ENCODE measurements at regions not wholly inside any gene's neighbourhood (a gene's known extent, or its start where the extent isn't known, plus 50 kb on each side); places are given as distances from the start of the nearest gene placed in this dataset.

- intact Hi-C loops (cut with micrococcal nuclease) = no loop called here
- H3K4me1 Mint-ChIP-seq = no peaks in the 10 kb centered on the region
- H3K9me3 Mint-ChIP-seq = peaks cover 2% of the 10 kb centered on the region
- no peaks in the 10 kb centered on the region for H3K27me3 Mint-ChIP-seq
- POLR2A ChIA-PET = no interaction called here
- DNase-seq = no peak
- H3K36me3 Mint-ChIP-seq (ENCODE audit: low read depth) = no peaks in the 10 kb centered on the region
- no peak for ATAC-seq (ENCODE audit: low read depth)
- H3K4me3 Mint-ChIP-seq = no peak overlapping the region
- TF ChIP-seq, protein P1, sequence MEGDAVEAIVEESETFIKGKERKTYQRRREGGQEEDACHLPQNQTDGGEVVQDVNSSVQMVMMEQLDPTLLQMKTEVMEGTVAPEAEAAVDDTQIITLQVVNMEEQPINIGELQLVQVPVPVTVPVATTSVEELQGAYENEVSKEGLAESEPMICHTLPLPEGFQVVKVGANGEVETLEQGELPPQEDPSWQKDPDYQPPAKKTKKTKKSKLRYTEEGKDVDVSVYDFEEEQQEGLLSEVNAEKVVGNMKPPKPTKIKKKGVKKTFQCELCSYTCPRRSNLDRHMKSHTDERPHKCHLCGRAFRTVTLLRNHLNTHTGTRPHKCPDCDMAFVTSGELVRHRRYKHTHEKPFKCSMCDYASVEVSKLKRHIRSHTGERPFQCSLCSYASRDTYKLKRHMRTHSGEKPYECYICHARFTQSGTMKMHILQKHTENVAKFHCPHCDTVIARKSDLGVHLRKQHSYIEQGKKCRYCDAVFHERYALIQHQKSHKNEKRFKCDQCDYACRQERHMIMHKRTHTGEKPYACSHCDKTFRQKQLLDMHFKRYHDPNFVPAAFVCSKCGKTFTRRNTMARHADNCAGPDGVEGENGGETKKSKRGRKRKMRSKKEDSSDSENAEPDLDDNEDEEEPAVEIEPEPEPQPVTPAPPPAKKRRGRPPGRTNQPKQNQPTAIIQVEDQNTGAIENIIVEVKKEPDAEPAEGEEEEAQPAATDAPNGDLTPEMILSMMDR (IDR thresholded peaks at IDR 0.05) = no peak
- CTCF ChIA-PET = no interaction called here
- H3K27ac Mint-ChIP-seq = no peak overlapping the region
Measured at GRCh38 chr12:115424003-115424402, 740.0 kb upstream of the TBX3 start.

- intact Hi-C loops (cut with micrococcal nuclease) = no loop called here
- Mint-ChIP-seq H3K36me3 (ENCODE audit: low read depth) (no peaks in the 10 kb centered on the region), H3K4me1 (no peaks in the 10 kb centered on the region), H3K27ac (no peak overlapping the region), H3K9me3 (peaks cover 2% of the 10 kb centered on the region), H3K4me3 (no peak overlapping the region), H3K27me3 (no peaks in the 10 kb centered on the region)
- DNase-seq (no peak), ATAC-seq (ENCODE audit: low read depth) (no peak)
- CTCF ChIA-PET = no interaction called here
- POLR2A ChIA-PET = no interaction called here
- TF ChIP-seq, protein P1 (IDR thresholded peaks at IDR 0.05) = no peak
Measured at GRCh38 chr12:115423546-115423987, 739.6 kb upstream of the TBX3 start.

- Mint-ChIP-seq H3K36me3 (ENCODE audit: low read depth) (no peaks in the 10 kb centered on the region), H3K27me3 (no peaks in the 10 kb centered on the region), H3K4me1 (no peaks in the 10 kb centered on the region), H3K4me3 (no peak overlapping the region), H3K27ac (no peak overlapping the region), H3K9me3 (peaks cover 2% of the 10 kb centered on the region)
- intact Hi-C loops (cut with micrococcal nuclease) = no loop called here
- POLR2A ChIA-PET = no interaction called here
- CTCF ChIA-PET = no interaction called here
- DNase-seq = no peak
- no peak for ATAC-seq (ENCODE audit: low read depth)
- TF ChIP-seq, protein P1 (IDR thresholded peaks at IDR 0.05) = no peak
Measured at GRCh38 chr12:115422845-115423545, 739.0 kb upstream of the TBX3 start.

DNA sequence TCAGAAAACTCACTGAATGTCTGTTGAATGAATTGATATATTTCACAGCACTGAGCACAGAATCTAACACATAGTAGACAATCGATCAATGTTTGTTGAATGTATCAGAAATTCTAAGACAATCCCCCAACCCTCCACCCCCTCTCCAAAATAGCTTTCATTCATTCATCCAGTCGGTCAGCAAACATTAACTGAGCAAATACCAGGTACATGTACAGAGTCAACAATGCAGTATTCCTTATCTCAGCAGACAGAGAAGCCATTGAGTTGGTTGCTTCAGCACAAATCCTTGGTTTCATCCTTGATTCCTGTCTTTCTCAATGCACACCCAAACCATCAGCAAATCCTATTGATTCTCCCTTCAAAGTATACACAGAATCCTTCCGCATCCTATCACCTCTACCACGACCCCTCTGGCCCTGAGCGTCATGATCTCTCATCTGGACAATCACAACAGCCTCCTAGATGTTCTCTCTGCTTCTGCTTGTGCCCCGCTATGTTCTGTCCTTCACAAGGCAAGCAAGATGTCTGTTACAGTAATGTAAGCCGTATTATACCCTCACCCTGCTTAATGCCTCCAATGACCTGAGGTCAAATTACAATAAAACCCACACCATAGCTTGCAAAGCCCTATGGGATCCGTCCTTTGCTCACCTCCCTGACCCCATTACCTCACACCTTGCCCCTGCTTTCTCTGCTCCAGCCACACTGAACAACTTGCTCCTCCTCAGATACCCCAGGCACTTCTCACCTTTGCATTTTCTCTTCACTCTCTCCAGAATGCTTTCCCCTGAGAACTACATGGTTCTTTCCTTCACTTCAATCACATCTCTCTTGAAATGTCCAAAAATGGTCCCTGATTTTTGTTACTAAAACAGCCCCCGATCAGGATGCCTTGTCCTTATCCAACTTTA lies 738.1 kb upstream of the TBX3 start:
- no peaks in the 10 kb centered on the region for H3K36me3 Mint-ChIP-seq (ENCODE audit: low read depth)
- H3K4me3 Mint-ChIP-seq = no peak overlapping the region
- CTCF ChIA-PET = no interaction called here
- POLR2A ChIA-PET = no interaction called here
- no peaks in the 10 kb centered on the region for H3K4me1 Mint-ChIP-seq
- H3K27ac Mint-ChIP-seq = no peak overlapping the region
- H3K9me3 Mint-ChIP-seq = peaks cover 2% of the 10 kb centered on the region
- DNase-seq = no peak
- TF ChIP-seq, protein P1 (IDR thresholded peaks at IDR 0.05) = no peak
- intact Hi-C loops (cut with micrococcal nuclease) = no loop called here
- ATAC-seq (ENCODE audit: low read depth) = no peak
- no peaks in the 10 kb centered on the region for H3K27me3 Mint-ChIP-seq

DNA sequence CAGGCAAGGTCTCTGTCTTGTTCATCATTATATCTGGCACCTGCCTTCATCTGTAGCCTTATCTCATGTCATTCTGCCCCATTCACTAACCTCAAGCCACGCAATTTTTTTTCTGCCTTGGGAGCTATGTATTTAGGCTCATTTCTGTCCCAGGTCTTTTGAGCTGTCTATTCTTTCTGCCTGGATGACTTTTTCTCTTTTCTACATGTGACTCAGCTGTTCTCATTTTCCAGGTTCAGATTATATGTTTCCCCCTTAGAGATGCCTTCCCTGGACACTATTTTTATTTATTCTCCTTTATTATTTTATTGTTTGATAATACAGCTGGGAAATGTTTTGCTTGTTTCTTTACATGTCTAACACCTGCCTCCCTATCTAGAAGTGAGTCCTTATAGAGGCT lies 737.4 kb upstream of the TBX3 start:
- no peak for DNase-seq
- peaks cover 2% of the 10 kb centered on the region for H3K9me3 Mint-ChIP-seq
- H3K27me3 Mint-ChIP-seq = no peaks in the 10 kb centered on the region
- no peaks in the 10 kb centered on the region for H3K36me3 Mint-ChIP-seq (ENCODE audit: low read depth)
- CTCF ChIA-PET = no interaction called here
- TF ChIP-seq, protein P1 (IDR thresholded peaks at IDR 0.05) = no peak
- no peak overlapping the region for H3K27ac Mint-ChIP-seq
- ATAC-seq (ENCODE audit: low read depth) = no peak
- intact Hi-C loops (cut with micrococcal nuclease) = no loop called here
- H3K4me1 Mint-ChIP-seq = no peaks in the 10 kb centered on the region
- POLR2A ChIA-PET = no interaction called here
- H3K4me3 Mint-ChIP-seq = no peak overlapping the region

Measured in activated B cell treated with CpG ODN at 0.5 μM for 24 hours (primary cell).